WERI-Rb-1 (cell line): ENCODE measurements at regions not wholly inside any gene's neighbourhood (a gene's known extent, or its start where the extent isn't known, plus 50 kb on each side); places are given as distances from the start of the nearest gene placed in this dataset.

Experiments
- DNase-seq: peaks from one replicate; pipeline ENCODE4 v3.0.0-alpha.2; 2020
- H3K27ac ChIP-seq: fragments of 250-450 bp; sonication (Bioruptor Pico); 2 replicates; pipeline ENCODE4 v1.5.1; 2020; ENCODE audit warnings: mild to moderate bottlenecking, moderate library complexity
- H3K27me3 ChIP-seq: fragments of 250-450 bp; sonication (Bioruptor Pico); 2 replicates; pipeline ENCODE4 v1.5.1; 2021; ENCODE audit warnings: mild to moderate bottlenecking, low read depth, moderate library complexity; ENCODE audit not compliant: insufficient read depth, severe bottlenecking
- H3K36me3 ChIP-seq: fragments of 250-450 bp; sonication (Bioruptor Pico); 2 replicates; pipeline ENCODE4 v1.5.1; 2020; ENCODE audit warnings: mild to moderate bottlenecking, moderate library complexity
- H3K4me3 ChIP-seq: 2 replicates; pipeline ENCODE4 v1.5.1; 2011; ENCODE audit warnings: low read depth, mild to moderate bottlenecking, control low read depth, low read length
- H3K9me3 ChIP-seq: fragments of 250-450 bp; sonication (Bioruptor Pico); 2 replicates; pipeline ENCODE4 v1.5.1; 2021; ENCODE audit warnings: mild to moderate bottlenecking, moderate library complexity; ENCODE audit not compliant: severe bottlenecking
- CTCF ChIP-seq: IDR thresholded peaks from 2 replicates; pipeline ENCODE4 v1.5.1; 2011; ENCODE audit warnings: low read depth, mild to moderate bottlenecking, control low read depth, inconsistent platforms, low read length

- Histone ChIP-seq H3K27me3 (no peaks in the 10 kb centered on the region), H3K4me3 (no peak overlapping the region), H3K27ac (no peak overlapping the region), H3K9me3 (peaks cover 7% of the 10 kb centered on the region), H3K36me3 (no peaks in the 10 kb centered on the region)
- DNase-seq, result no peak
- no peak for TF ChIP-seq CTCF
Observed at GRCh38 chr3:164467007-164467406, 611.3 kb downstream of the SI start.

- H3K27ac ChIP-seq, result no peak overlapping the region
- H3K27me3 ChIP-seq, result no peaks in the 10 kb centered on the region
- no peaks in the 10 kb centered on the region for H3K36me3 ChIP-seq
- no peak for TF ChIP-seq CTCF
- H3K9me3 ChIP-seq, result peaks cover 7% of the 10 kb centered on the region
- no peak for DNase-seq
- no peak overlapping the region for H3K4me3 ChIP-seq
Observed at GRCh38 chr3:164465172-164465571, 613.1 kb downstream of the SI start.

- Histone ChIP-seq H3K4me3 (no peak overlapping the region), H3K9me3 (no peaks in the 10 kb centered on the region), H3K27me3 (no peaks in the 10 kb centered on the region), H3K36me3 (no peaks in the 10 kb centered on the region), H3K27ac (no peak overlapping the region)
- TF ChIP-seq CTCF, result no peak
- no peak for DNase-seq
Observed at GRCh38 chr3:164460851-164461250, 617.4 kb downstream of the SI start.

GRCh38 chr3:164459521-164460151 is 618.7 kb downstream of the SI start:
- TF ChIP-seq CTCF, result no peak
- Histone ChIP-seq H3K9me3 (no peaks in the 10 kb centered on the region), H3K36me3 (no peaks in the 10 kb centered on the region), H3K27me3 (no peaks in the 10 kb centered on the region), H3K27ac (no peak overlapping the region), H3K4me3 (no peak overlapping the region)
- DNase-seq, result no peak

GRCh38 chr3:164458986-164459385 is 619.3 kb downstream of the SI start:
- H3K27me3 ChIP-seq, result no peaks in the 10 kb centered on the region
- no peaks in the 10 kb centered on the region for H3K9me3 ChIP-seq
- H3K4me3 ChIP-seq, result no peak overlapping the region
- DNase-seq, result no peak
- TF ChIP-seq CTCF, result no peak
- H3K27ac ChIP-seq, result no peak overlapping the region
- H3K36me3 ChIP-seq, result no peaks in the 10 kb centered on the region

- no peak overlapping the region for H3K27ac ChIP-seq
- no peak for DNase-seq
- TF ChIP-seq CTCF, result no peak
- H3K4me3 ChIP-seq, result no peak overlapping the region
- H3K27me3 ChIP-seq, result no peaks in the 10 kb centered on the region
- peaks cover 3% of the 10 kb centered on the region for H3K9me3 ChIP-seq
- no peaks in the 10 kb centered on the region for H3K36me3 ChIP-seq
Observed at GRCh38 chr3:164453714-164454113, 624.6 kb downstream of the SI start.
